Cardiac fibroblast (primary cell): ENCODE measurements at regions not wholly inside any gene's neighbourhood (a gene's known extent, or its start where the extent isn't known, plus 50 kb on each side); places are given as distances from the start of the nearest gene placed in this dataset.

ENCODE experiments used
- DNase-seq, 2 donors: peaks; one replicate each; pipeline versions ENCODE4 v3.0.0 to v3.0.0-alpha.2; 2010; ENCODE audit warnings: low read depth in 2 of 2
- H3K4me3 ChIP-seq, 2 donors: replicated peaks in 1 of 2; 1 replicate in 1 of 2; 2 replicates in 1 of 2; pipeline ENCODE4 v1.5.1; 2011; ENCODE audit warnings: low read depth in 2 of 2, low read length in 2 of 2, mild to moderate bottlenecking in 2 of 2, moderate library complexity in 1 of 2
- CTCF ChIP-seq: IDR thresholded peaks from one replicate; pipeline ENCODE4 v1.5.1; 2011; ENCODE audit warnings: low read depth, mild to moderate bottlenecking, low read length, inconsistent platforms

GRCh38 chr5:124796495-124796894 is 50.1 kb upstream of the ZNF608 start:
- no peak for TF ChIP-seq CTCF
- no peak for DNase-seq
- no peak overlapping the region for H3K4me3 ChIP-seq

DNA sequence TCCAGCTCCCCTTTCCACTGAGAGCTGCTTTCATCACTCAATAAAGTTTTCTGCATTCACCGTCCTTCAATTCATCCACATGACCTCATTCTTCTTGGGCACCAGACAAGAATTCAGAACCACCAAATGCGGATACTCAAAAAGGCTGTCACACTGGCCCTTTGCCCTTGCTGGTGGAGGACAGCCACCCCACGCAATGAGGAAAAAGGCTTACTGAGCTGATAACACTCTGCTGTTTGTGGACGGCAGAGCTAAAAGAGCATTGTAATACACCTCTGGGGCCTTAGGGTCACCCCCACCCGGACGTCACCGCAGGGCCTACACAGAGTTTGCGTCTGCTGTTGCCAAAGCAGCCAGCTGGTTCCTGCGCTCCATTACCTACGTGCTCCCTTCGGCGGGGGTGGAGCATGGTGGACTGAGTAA is 51.2 kb upstream of the ZNF608 start:
- DNase-seq = peak in 1 of 2 donors; percentile 25
- no peak overlapping the region for H3K4me3 ChIP-seq
- no peak for TF ChIP-seq CTCF

DNA sequence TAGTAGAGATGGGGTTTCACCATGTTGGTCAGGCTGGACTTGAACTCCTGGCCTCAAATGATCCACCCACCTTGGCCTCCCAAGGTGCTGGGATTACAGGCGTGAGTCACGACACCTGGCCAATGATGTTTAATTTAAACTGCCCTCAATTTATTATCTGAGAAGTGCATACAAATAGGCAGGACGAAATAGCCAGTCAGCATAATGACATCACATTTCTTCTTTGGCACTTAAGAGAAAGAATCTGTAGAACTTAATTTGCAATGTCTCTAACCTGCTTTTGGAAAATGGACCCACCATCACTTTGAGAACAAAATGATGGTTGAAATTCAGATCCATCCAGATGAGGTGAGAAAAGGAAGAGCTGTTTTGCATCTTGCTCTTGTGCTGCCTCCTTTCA is 52.5 kb upstream of the ZNF608 start:
- DNase-seq = no peak
- no peak for TF ChIP-seq CTCF
- H3K4me3 ChIP-seq = no peak overlapping the region

GRCh38 chr5:124801551-124801950 is 55.1 kb upstream of the ZNF608 start:
- no peak for DNase-seq
- no peak for TF ChIP-seq CTCF
- no peak overlapping the region for H3K4me3 ChIP-seq

GRCh38 chr5:124803617-124804323 is 57.3 kb upstream of the ZNF608 start:
- H3K4me3 ChIP-seq = no peak overlapping the region
- DNase-seq = no peak
- TF ChIP-seq CTCF = no peak

GRCh38 chr5:124806026-124806372 is 59.6 kb upstream of the ZNF608 start:
- H3K4me3 ChIP-seq = no peak overlapping the region
- TF ChIP-seq CTCF = no peak
- no peak for DNase-seq
